Gastrocnemius medialis (tissue), 4 donors: ENCODE measurements at regions not wholly inside any gene's neighbourhood (a gene's known extent, or its start where the extent isn't known, plus 50 kb on each side); places are given as distances from the start of the nearest gene placed in this dataset.

Experiments
- ATAC-seq, 2 donors: fragments of 150-250 bp; one replicate each; pipeline ENCODE4 v1.9.1; 2016
- DNase-seq, 2 donors: peaks; one replicate each; pipeline ENCODE4 v3.0.0-alpha.2; 2019
- H3K27ac ChIP-seq, 4 donors: fragments of 200-600 bp; sonication (generic); 1 replicate in 1 of 4; 2 replicates in 3 of 4; pipeline ENCODE4 v1.5.1; 2016 to 2018; ENCODE audit warnings: mild to moderate bottlenecking in 2 of 4, moderate library complexity in 1 of 4
- H3K27me3 ChIP-seq, 3 donors: fragments of 200-600 bp; sonication (generic) in 2 of 3; 1 replicate in 1 of 3; 2 replicates in 2 of 3; pipeline versions ENCODE4 v1.5.1 to v1.6.0; 2016 to 2019; ENCODE audit warnings: mild to moderate bottlenecking in 1 of 3, moderate library complexity in 1 of 3
- H3K36me3 ChIP-seq, 2 donors: fragments of 200-600 bp; sonication (generic) in 1 of 2; one replicate each; pipeline ENCODE4 v1.5.1; 2017 to 2018
- H3K4me1 ChIP-seq, 2 donors: fragments of 200-600 bp; sonication (generic) in 1 of 2; one replicate each; pipeline ENCODE4 v1.5.1; 2016 to 2017; ENCODE audit warnings: mild to moderate bottlenecking in 2 of 2
- H3K4me3 ChIP-seq, 4 donors: fragments of 200-600 bp; sonication (generic) in 3 of 4; 1 replicate in 1 of 4; 2 replicates in 3 of 4; pipeline ENCODE4 v1.5.1; 2016 to 2019; ENCODE audit warnings: mild to moderate bottlenecking in 2 of 4
- H3K9me3 ChIP-seq, 3 donors: fragments of 200-600 bp; sonication (generic) in 2 of 3; 1 replicate in 1 of 3; 2 replicates in 2 of 3; pipeline ENCODE4 v1.5.1; 2016 to 2019
- POLR2A ChIP-seq, 2 donors: fragments of 450-650 bp; IDR thresholded peaks; one replicate each; pipeline ENCODE4 v1.6.1; 2017; ENCODE audit warnings: antibody characterized with exemption in 2 of 2, mild to moderate bottlenecking in 2 of 2, moderate library complexity in 2 of 2
- in situ Hi-C, 4 donors: fragments of 200-750 bp; cut with MboI; loops; one replicate each; pipeline versions ENCODE4 v1.15.0 to v1.8.0; 2017; ENCODE audit warnings: low sequenced_read_pairs in 4 of 4
- intact Hi-C: fragments of 100-400 bp; cut with DNase I; formaldehyde crosslinking; loops from one replicate; pipeline ENCODE4 v1.15.1; 2023; ENCODE audit warnings: low total_unique reads
- TF ChIP-seq, protein P1 (sequence below), 5 experiments: fragments of 450-650 bp in 3 of 5; fragments of 200-600 bp in 2 of 5; sonication (generic) in 2 of 5; IDR thresholded peaks in 4 of 5; conservative IDR thresholded peaks in 1 of 5; 1 replicate in 4 of 5; 2 replicates in 1 of 5; pipeline ENCODE4 v1.5.1; 2016 to 2019; ENCODE audit warnings: antibody characterized with exemption in 5 of 5, mild to moderate bottlenecking in 3 of 5, moderate library complexity in 3 of 5

DNA sequence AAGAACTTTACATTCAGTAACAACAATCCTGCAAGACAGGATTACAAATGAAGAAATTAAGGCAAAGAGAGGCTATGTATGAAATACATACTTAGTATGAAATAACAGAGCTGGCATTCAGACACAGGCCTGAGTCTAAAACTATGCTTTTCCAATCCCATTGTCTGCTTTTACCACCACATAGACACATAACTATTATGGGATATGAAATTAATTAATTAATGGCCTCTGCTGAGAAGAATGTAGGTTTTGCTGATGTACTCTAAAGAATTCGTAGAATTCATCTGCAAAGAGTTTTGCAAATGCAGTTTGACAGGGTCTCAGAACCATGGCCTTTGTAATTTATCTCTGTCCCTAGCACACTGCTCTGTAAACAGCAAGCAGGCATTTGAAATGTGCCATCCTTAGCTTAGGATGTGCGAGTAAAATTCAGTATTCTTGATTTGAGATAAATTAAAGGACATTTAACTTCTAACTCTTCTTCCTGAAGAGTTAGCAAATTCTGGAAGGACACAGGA, 54.5 kb upstream of the BOC start:
- in situ Hi-C loops, result no loop called here
- H3K9me3 ChIP-seq, result no peaks in the 10 kb centered on the region

DNA sequence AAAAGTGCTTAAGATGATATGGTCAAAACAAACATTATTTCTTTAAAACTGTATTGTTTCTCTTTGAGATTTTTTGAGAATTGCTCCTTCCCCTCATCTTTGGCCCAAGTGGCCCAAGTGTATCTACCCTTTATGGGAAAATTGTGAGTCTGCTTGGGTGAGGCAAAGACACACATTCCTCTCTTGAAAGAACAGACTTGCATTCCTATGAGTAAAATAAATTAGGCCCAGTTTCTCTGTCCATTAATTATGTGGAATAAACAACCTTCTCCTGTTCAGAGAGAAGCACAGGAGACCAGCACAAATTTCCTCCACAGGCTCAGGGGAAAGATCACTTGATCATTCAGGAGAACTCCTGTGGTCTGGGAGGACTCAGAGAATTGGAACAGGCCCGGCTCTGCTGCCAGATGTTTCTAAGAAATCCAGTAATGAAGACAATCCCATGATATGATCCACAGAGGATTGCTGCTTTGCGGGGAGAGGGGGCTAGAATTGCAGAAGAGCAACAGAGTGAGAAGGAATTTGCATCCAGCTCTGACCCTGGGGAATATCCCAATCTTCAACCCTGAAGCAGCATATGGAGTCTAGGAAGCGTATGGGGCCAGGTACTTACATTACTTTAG, 53.8 kb upstream of the BOC start:
- DNase-seq (peak; percentile 35 to 52), ATAC-seq (peak; percentile 66 to 84)
- Histone ChIP-seq H3K27me3 (no peaks in the 10 kb centered on the region), H3K4me3 (no peak overlapping the region), H3K27ac (peak overlapping the region; percentile 12 to 32 (median 15)), H3K4me1 (peaks cover 0 to under 1% of the 10 kb centered on the region in 2 donors), H3K9me3 (no peaks in the 10 kb centered on the region), H3K36me3 (no peaks in the 10 kb centered on the region)
- intact Hi-C loops, result loop anchor here (10.0 kb wide), 1 partner anchor 117 kb away; no protein-coding TSS in a partner anchor
- in situ Hi-C loops, result no loop called here
- TF ChIP-seq POLR2A (IDR thresholded peaks at IDR 0.05), result no peak
- TF ChIP-seq, protein P1, sequence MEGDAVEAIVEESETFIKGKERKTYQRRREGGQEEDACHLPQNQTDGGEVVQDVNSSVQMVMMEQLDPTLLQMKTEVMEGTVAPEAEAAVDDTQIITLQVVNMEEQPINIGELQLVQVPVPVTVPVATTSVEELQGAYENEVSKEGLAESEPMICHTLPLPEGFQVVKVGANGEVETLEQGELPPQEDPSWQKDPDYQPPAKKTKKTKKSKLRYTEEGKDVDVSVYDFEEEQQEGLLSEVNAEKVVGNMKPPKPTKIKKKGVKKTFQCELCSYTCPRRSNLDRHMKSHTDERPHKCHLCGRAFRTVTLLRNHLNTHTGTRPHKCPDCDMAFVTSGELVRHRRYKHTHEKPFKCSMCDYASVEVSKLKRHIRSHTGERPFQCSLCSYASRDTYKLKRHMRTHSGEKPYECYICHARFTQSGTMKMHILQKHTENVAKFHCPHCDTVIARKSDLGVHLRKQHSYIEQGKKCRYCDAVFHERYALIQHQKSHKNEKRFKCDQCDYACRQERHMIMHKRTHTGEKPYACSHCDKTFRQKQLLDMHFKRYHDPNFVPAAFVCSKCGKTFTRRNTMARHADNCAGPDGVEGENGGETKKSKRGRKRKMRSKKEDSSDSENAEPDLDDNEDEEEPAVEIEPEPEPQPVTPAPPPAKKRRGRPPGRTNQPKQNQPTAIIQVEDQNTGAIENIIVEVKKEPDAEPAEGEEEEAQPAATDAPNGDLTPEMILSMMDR (IDR thresholded peaks at IDR 0.05 in 4 of 5, conservative IDR thresholded peaks at IDR 0.05 in 1 of 5), result no peak

More for the DNA sequence above, 54.5 kb upstream of the BOC start:
- peak overlapping the region in 2 of 4 donors; percentile 14 to 16 for H3K27ac ChIP-seq
- peaks cover 0 to 7% of the 10 kb centered on the region in 2 donors for H3K4me1 ChIP-seq
- DNase-seq (no peak), ATAC-seq (no peak)
- no peaks in the 10 kb centered on the region for H3K27me3 ChIP-seq
- intact Hi-C loops, result loop anchor here (10.0 kb wide), 1 partner anchor 118 kb away; no protein-coding TSS in a partner anchor
- H3K36me3 ChIP-seq, result no peaks in the 10 kb centered on the region
- no peak overlapping the region for H3K4me3 ChIP-seq
- no peak for TF ChIP-seq POLR2A (IDR thresholded peaks at IDR 0.05)
- TF ChIP-seq, protein P1 (IDR thresholded peaks at IDR 0.05 in 4 of 5, conservative IDR thresholded peaks at IDR 0.05 in 1 of 5), result no peak

DNA sequence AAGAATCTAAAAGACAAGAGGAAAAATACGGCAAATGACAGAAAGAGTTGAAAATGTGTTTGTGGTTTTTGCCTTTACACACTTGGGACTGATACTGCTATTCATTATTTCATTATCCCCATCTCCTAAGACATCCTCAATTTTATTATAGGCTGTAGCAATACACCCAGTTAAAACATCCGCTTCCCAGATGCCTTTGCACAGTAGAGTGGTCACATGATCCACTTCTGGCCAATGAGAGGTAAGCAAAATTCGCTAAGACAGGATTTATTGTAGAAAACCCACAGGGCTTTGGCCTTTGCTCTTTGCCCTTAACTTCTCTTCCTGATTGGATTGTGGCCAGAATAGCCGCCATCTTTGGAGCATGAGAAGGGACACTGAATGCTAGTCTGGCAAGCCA, 53.2 kb upstream of the BOC start:
- ATAC-seq (peak in 1 of 2 donors; percentile 40), DNase-seq (no peak)
- in situ Hi-C loops (no loop called here), intact Hi-C loops (loop anchor here (10.0 kb wide), 1 partner anchor 117 kb away; no protein-coding TSS in a partner anchor)
- no peaks in the 10 kb centered on the region for H3K4me1 ChIP-seq
- H3K4me3 ChIP-seq, result no peak overlapping the region
- H3K27me3 ChIP-seq, result no peaks in the 10 kb centered on the region
- no peaks in the 10 kb centered on the region for H3K36me3 ChIP-seq
- no peaks in the 10 kb centered on the region for H3K9me3 ChIP-seq
- TF ChIP-seq, protein P1 (IDR thresholded peaks at IDR 0.05 in 4 of 5, conservative IDR thresholded peaks at IDR 0.05 in 1 of 5), result no peak
- TF ChIP-seq POLR2A (IDR thresholded peaks at IDR 0.05), result no peak
- H3K27ac ChIP-seq, result peak overlapping the region in 3 of 4 donors; percentile 7 to 32 (median 10)
